ENCODE measurements at regions not wholly inside any gene's neighbourhood (a gene's known extent, or its start where the extent isn't known, plus 50 kb on each side); places are given as distances from the start of the nearest gene placed in this dataset.

DNA sequence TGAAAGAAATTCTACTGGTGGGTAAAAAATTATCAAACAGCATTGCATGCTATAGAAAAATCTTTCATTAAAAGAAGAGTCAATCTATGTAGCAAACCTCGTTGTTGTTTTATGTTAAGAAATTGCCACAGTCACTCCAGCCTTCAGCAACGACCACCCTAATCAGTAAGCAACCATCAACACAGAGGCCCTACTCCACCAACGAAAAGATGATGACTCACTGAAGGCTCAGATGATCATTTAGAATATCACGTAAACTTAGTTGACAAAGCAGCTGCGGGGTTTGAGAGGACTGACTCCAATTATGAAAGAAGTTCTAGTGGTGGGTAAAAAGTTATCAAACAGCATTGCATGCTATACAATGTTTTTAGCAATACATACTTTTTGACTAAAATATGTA lies 242.6 kb downstream of the DRD1 start:
- DNase-seq (ENCODE audit: extremely low read depth, low read depth) = no peak
- TF ChIP-seq CTCF (IDR thresholded peaks at IDR 0.05; ENCODE audit: low read depth, low read length) = no peak

DNA sequence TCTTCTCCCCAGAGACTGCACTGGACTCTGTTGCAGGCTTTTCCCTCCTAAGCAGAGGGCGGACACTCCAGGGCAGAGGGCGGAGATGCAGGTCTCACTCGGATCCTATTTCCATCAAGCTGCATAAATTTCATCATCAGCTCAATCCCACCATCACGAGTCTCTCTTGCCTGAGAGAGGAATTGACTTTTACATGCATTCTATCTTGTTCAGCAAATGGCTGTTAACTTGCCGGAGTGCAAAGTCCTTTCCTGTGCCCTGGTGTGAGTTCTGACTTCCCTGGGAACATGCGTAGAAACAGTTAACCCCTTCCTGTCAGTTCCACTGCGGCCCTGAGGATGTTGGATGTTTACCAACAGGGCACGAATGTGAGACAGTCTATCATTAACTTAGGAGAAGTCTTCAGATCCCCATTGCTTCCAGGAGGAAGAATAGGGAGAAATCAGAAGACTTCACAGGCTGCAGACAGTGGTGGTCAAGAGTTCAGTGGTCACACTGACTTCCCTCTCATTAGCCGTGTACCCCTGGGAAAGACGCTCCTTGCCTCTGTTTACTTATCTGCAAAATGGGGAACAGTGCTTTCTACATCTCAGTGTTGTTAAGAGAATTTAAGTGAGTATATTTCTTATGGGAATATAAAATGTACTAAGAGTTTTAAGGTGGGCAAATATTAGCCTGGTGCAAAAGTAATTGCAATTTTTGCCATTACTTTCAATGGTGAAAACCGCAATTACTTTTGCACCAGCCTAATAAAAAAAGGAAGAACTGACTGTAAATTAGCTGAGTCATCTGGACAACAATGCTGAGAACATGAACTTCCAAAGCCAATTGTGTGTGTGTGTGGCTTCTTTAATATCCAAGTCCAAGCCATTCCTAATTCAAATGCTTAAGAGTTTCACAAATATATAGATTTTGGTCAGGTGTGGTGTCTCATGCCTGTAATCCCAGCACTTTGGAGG lies 248.0 kb downstream of the DRD1 start:
- no peak for TF ChIP-seq CTCF (IDR thresholded peaks at IDR 0.05; ENCODE audit: low read depth, low read length)
- DNase-seq (ENCODE audit: extremely low read depth, low read depth) = no peak

DNA sequence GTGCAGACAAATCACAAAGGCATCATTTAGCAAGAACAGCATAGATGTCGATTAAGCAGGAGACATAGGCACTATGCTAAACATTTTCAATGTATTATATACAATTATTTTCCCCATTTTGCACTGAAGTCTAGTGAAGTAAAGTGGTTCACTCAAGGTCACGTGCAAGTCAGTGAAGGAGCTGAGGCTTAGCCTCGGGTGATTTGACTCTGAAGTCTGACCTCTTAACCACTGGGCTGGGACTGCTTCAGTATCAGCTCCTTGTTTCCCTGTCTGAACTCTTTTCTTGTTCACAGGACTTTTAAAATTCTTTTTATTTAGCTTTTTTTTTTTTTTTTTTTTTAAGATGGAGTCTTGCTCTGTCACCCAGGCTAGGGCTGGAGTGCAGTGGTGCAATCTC lies 262.7 kb downstream of the DRD1 start:
- no peak for DNase-seq (ENCODE audit: extremely low read depth, low read depth)
- no peak for TF ChIP-seq CTCF (IDR thresholded peaks at IDR 0.05; ENCODE audit: low read depth, low read length)

- TF ChIP-seq CTCF (IDR thresholded peaks at IDR 0.05; ENCODE audit: low read depth, low read length) = no peak
These were observed 273.1 kb downstream of the DRD1 start for GRCh38 chr5:175170899-175171298.

DNA sequence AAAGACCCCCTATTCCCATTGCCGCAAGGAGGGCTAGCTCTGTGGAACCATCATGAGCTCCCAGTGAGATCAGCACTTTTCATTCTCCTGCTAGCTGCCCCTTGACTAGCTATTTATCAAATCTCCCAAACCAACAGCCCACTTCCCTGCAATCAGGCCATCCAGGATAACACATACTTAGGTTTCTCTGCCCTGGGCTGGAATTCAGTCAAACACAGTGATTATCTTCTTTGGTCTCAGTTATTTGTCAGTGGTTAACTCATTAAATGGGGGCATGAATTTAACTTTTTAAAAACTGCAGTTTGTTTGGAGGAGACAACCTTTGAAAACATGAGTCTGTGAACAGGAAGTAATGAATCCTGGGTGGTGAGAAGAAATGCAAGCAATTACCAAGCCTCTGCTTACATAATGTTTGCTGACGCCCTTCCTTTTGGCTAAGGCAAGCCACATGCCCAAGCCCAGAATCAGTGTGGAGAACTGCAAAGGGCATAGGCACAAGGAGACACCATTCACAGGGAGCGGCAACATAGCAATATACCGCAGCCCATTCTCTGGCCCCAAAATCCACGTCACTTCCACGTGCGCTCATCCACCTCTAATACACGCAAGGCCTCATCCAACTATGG lies 275.0 kb downstream of the DRD1 start:
- no peak for TF ChIP-seq CTCF (IDR thresholded peaks at IDR 0.05; ENCODE audit: low read depth, low read length)
- DNase-seq (ENCODE audit: extremely low read depth, low read depth) = no peak

More at GRCh38 chr5:175170899-175171298, 273.1 kb downstream of the DRD1 start:
- no peak for DNase-seq (ENCODE audit: extremely low read depth, low read depth)

DNA sequence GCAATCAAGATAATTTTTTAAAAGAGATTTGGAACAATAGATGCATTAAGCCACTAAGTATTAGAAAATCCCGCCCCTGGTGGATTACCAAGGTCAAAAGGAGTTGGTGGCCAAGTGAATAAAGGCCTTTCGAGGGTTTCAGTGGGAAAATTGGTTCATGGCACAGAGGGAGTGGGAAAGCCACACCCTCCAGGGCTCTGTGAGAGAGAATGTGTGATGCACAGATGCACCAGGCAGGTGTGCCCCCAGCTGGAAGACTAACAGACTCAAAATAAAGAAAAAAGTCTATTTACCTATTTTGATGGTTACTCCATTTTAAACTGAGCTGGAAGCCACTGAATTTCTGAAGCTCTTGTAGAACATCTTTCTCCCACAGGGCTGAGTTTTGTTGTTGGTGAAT lies 278.0 kb downstream of the DRD1 start:
- TF ChIP-seq CTCF (IDR thresholded peaks at IDR 0.05; ENCODE audit: low read depth, low read length) = no peak
- DNase-seq (ENCODE audit: extremely low read depth, low read depth) = no peak

Data from AG09319 (cell line).